Calu3 (cell line): ENCODE measurements at regions not wholly inside any gene's neighbourhood (a gene's known extent, or its start where the extent isn't known, plus 50 kb on each side); places are given as distances from the start of the nearest gene placed in this dataset.

Source experiments
- BruUV-seq: library from RNA; stranded (reverse); fragments of 400-500 nt; replicated peaks from 2 replicates; lab custom pipeline; 2021; lab: Mats Ljungman, UMichigan
- CTCF ChIA-PET: fragments of 300-600 bp; sonication (Branson Sonifier 250); formaldehyde crosslinking; loops from one replicate; lab custom pipeline; 2022; ENCODE audit warnings: antibody characterized with exemption; lab: Charles Lee
- DNase-seq: peaks from one replicate; pipeline ENCODE4 v3.0.0; 2022
- H3K27ac Mint-ChIP-seq: one replicate; pipeline ENCODE4 v1.8.0; 2022; ENCODE audit warnings: mixed read lengths; ENCODE audit not compliant: unreplicated experiment
- H3K27me3 Mint-ChIP-seq: one replicate; pipeline ENCODE4 v1.8.0; 2022; ENCODE audit warnings: mixed read lengths; ENCODE audit not compliant: unreplicated experiment
- H3K36me3 Mint-ChIP-seq: one replicate; pipeline ENCODE4 v1.8.0; 2022; ENCODE audit warnings: mild to moderate bottlenecking, moderate library complexity, mixed read lengths; ENCODE audit not compliant: insufficient read depth, unreplicated experiment
- H3K4me1 Mint-ChIP-seq: one replicate; pipeline ENCODE4 v1.8.0; 2022; ENCODE audit warnings: mild to moderate bottlenecking, low read depth, mixed read lengths; ENCODE audit not compliant: unreplicated experiment
- H3K4me3 Mint-ChIP-seq: one replicate; pipeline ENCODE4 v1.8.0; 2022; ENCODE audit warnings: mild to moderate bottlenecking, low read depth, moderate library complexity, mixed read lengths; ENCODE audit not compliant: unreplicated experiment
- H3K9me3 Mint-ChIP-seq: one replicate; pipeline ENCODE4 v1.8.0; 2022; ENCODE audit warnings: low read depth, mixed read lengths; ENCODE audit not compliant: unreplicated experiment
- intact Hi-C: fragments of 100-400 bp; cut with micrococcal nuclease; formaldehyde crosslinking; loops from one replicate; pipeline ENCODE4 v1.10.0; 2022; ENCODE audit not compliant: unreplicated experiment
- TF ChIP-seq, protein P1 (sequence below): fragments of 200-600 bp; IDR thresholded peaks from one replicate; pipeline ENCODE4 v1.8.0; 2022; ENCODE audit warnings: antibody characterized with exemption; ENCODE audit not compliant: unreplicated experiment

DNA sequence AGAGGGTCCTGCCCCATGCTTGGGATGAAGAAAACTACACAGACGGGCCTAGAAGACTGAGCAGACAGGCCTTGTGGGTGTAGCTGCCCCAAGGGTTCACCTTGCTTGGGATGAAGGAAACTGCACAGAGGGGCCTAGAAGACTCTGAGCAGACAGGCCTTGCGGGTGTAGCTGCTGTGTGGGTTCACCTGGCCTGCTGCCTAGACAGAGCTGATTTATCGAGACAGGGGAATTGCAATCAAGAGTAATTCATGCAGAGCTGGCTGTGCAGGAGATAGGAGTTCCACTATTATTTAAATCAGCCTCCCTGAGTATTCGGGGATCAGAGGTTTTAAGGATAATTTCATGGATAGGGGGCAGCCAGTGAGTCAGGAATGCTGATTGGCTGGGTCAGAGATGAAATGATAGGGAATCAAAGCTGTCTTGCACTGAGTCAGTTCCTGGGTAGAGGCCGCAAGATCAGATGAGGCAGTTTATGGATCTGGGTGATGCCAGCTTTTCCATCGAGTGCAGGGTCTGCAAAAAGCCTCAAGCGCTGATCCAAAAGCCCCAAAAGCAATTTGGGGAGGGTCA is 341.4 kb downstream of the GALR1 start:
- TF ChIP-seq, protein P1, sequence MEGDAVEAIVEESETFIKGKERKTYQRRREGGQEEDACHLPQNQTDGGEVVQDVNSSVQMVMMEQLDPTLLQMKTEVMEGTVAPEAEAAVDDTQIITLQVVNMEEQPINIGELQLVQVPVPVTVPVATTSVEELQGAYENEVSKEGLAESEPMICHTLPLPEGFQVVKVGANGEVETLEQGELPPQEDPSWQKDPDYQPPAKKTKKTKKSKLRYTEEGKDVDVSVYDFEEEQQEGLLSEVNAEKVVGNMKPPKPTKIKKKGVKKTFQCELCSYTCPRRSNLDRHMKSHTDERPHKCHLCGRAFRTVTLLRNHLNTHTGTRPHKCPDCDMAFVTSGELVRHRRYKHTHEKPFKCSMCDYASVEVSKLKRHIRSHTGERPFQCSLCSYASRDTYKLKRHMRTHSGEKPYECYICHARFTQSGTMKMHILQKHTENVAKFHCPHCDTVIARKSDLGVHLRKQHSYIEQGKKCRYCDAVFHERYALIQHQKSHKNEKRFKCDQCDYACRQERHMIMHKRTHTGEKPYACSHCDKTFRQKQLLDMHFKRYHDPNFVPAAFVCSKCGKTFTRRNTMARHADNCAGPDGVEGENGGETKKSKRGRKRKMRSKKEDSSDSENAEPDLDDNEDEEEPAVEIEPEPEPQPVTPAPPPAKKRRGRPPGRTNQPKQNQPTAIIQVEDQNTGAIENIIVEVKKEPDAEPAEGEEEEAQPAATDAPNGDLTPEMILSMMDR, result no peak
- Mint-ChIP-seq H3K27me3 (no peaks in the 10 kb centered on the region), H3K4me1 (no peaks in the 10 kb centered on the region), H3K9me3 (peaks cover 8% of the 10 kb centered on the region), H3K36me3 (no peaks in the 10 kb centered on the region), H3K27ac (no peak overlapping the region), H3K4me3 (no peak overlapping the region)
- no peak for DNase-seq
- CTCF ChIA-PET, result no interaction called here
- no TSS peak for BruUV-seq
- intact Hi-C loops, result no loop called here

DNA sequence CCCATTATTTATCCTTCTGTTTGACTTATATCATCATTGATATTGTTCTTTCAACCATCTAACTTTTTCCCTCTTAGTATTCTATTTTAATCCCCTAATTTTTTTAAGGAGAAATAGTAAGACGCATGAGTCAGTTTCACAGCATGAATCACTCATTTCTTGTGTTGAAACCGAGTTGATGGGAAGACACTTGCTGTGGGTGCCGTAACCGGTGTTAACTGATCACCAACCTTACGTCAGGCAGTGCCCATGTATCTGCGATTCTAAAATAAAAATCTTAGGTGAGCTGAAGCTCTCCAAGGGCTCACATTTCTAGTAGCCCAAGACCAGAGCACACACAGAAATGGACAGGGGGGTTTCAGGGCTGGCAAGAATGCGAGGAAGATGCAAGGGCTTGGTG is 348.1 kb downstream of the GALR1 start:
- H3K4me1 Mint-ChIP-seq, result no peaks in the 10 kb centered on the region
- no TSS peak for BruUV-seq
- CTCF ChIA-PET, result no interaction called here
- no peak overlapping the region for H3K4me3 Mint-ChIP-seq
- H3K27ac Mint-ChIP-seq, result no peak overlapping the region
- intact Hi-C loops, result no loop called here
- no peak for DNase-seq
- TF ChIP-seq, protein P1, result no peak
- no peaks in the 10 kb centered on the region for H3K27me3 Mint-ChIP-seq
- H3K9me3 Mint-ChIP-seq, result peaks cover 12% of the 10 kb centered on the region
- no peaks in the 10 kb centered on the region for H3K36me3 Mint-ChIP-seq

DNA sequence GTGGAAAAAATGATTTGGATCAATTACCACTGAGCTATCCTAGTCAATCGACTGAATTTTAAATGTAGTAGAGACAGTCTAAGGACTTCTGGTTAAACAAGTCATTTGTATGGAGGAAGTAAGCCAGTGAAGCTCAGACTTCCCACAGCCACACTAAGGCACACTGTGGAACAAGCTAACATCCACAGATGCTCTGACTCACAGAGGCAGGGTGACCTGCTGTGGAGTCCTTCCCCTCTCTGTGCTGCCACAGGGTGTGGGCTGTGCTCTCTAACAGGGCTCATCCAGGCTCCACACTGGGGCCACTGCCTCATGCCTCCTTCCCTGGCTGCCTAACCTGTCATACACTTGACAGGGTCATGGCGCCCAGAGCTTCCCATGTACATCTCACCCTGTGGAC is 351.0 kb downstream of the GALR1 start:
- BruUV-seq, result no TSS peak
- H3K27me3 Mint-ChIP-seq, result no peaks in the 10 kb centered on the region
- no peak for DNase-seq
- H3K36me3 Mint-ChIP-seq, result no peaks in the 10 kb centered on the region
- H3K4me1 Mint-ChIP-seq, result no peaks in the 10 kb centered on the region
- CTCF ChIA-PET, result no interaction called here
- peaks cover 14% of the 10 kb centered on the region for H3K9me3 Mint-ChIP-seq
- H3K4me3 Mint-ChIP-seq, result no peak overlapping the region
- TF ChIP-seq, protein P1, result no peak
- intact Hi-C loops, result no loop called here
- H3K27ac Mint-ChIP-seq, result no peak overlapping the region

DNA sequence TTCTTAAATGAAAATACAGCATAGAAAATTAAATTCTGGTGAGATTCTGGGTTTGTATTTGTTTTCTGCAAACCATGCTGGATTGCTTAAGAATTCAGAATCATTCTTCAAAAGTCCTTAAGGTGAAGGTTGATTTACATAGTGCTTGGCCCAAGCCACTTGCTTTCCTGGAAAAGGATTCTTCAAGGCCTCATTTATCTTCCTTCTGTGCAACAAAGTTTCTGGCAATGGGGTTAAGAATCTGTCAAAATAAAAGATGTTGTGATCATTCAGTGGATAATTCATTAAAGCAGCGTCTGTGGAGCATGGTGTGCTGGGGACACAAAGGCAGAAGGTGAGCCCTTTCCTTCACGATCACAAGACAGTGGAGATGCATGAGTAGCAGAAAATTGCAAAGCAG is 351.9 kb downstream of the GALR1 start:
- no peak overlapping the region for H3K4me3 Mint-ChIP-seq
- peaks cover 18% of the 10 kb centered on the region for H3K9me3 Mint-ChIP-seq
- CTCF ChIA-PET, result no interaction called here
- no peaks in the 10 kb centered on the region for H3K4me1 Mint-ChIP-seq
- intact Hi-C loops, result no loop called here
- H3K27me3 Mint-ChIP-seq, result no peaks in the 10 kb centered on the region
- H3K27ac Mint-ChIP-seq, result no peak overlapping the region
- H3K36me3 Mint-ChIP-seq, result no peaks in the 10 kb centered on the region
- TF ChIP-seq, protein P1, result no peak
- no peak for DNase-seq
- BruUV-seq, result no TSS peak
